Peyer's patch (tissue), 4 donors: ENCODE measurements at regions not wholly inside any gene's neighbourhood (a gene's known extent, or its start where the extent isn't known, plus 50 kb on each side); places are given as distances from the start of the nearest gene placed in this dataset.

ENCODE experiments used
- CTCF ChIP-seq, 6 experiments: fragments of 450-650 bp in 4 of 6; fragments of 200-600 bp in 2 of 6; sonication (generic) in 1 of 6; IDR thresholded peaks; one replicate each; pipeline ENCODE4 v1.5.1; 2017 to 2019; ENCODE audit warnings: antibody characterized with exemption in 6 of 6, mild to moderate bottlenecking in 3 of 6, moderate library complexity in 1 of 6
- POLR2A ChIP-seq, 2 donors: fragments of 450-650 bp; IDR thresholded peaks; one replicate each; pipeline ENCODE4 v1.5.1; 2017; ENCODE audit warnings: antibody characterized with exemption in 2 of 2, mild to moderate bottlenecking in 2 of 2, moderate library complexity in 2 of 2

GRCh38 chr1:29914936-29915335 is 678.6 kb downstream of the PTPRU start:
- no peak for TF ChIP-seq CTCF (IDR thresholded peaks at IDR 0.05)
- no peak for TF ChIP-seq POLR2A (IDR thresholded peaks at IDR 0.05)
